ENCODE measurements at regions not wholly inside any gene's neighbourhood (a gene's known extent, or its start where the extent isn't known, plus 50 kb on each side); places are given as distances from the start of the nearest gene placed in this dataset.
"Not testable (repeated sequence)": the region's sequence is repeated elsewhere in the genome, so short reads cannot be mapped to it uniquely, and the experiment has no call there.

DNA sequence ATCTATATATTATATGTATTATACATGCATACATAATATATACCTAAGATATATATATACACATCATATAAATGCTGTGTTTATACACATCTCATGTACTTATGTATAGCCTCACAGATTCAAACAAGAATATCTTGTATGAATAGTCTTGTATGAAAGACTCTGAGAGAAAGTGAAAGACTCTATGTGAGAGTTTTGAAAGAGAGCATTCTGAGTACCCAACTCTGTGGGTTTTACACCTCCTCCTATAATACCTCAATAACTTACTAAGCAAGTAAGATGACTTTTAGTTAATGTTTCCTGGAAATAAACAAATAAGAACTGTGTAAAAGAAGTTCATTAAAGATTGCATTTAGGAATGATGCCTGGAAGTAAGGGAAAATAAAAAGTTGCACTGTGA lies 108.1 kb upstream of the GMNC start:
- no peak for FAIRE-seq
- no peak for TF ChIP-seq CTCF (IDR thresholded peaks at IDR 0.05; ENCODE audit: insufficient read depth, missing control alignments)
- DNase-seq (ENCODE audit: insufficient read length, low spot score): no peak

- DNase-seq (ENCODE audit: insufficient read length, low spot score): no peak
- no peak for TF ChIP-seq CTCF (IDR thresholded peaks at IDR 0.05; ENCODE audit: insufficient read depth, missing control alignments)
- FAIRE-seq: no peak
Observed at GRCh38 chr3:190968616-190969015, 106.1 kb upstream of the GMNC start.

- DNase-seq (ENCODE audit: insufficient read length, low spot score); FAIRE-seq: not testable (repeated sequence)
Observed at GRCh38 chr3:190964931-190965330, 102.4 kb upstream of the GMNC start.

DNA sequence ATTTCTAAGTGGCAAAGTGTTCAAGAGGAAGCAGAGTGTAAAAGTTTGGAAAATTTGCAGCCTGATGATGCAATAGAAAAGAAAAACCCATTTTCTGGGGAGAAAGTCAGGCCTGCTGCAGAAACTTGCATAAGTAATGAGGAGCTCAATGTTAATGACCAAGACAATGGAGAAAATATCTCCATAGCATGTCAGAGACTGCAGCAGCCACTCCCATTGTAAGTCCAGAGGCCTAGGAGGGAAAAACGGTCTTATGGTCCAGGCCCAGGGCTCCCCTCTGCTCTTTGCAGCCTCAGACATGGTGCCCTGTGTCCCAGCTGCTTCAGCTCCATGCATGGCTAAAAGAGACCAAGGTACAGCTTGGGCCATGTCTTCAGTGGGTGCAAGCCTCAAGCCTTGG lies 96.6 kb upstream of the GMNC start:
- no peak for TF ChIP-seq CTCF (IDR thresholded peaks at IDR 0.05; ENCODE audit: insufficient read depth, missing control alignments)
- FAIRE-seq (no peak), DNase-seq (ENCODE audit: insufficient read length, low spot score) (no peak)

DNA sequence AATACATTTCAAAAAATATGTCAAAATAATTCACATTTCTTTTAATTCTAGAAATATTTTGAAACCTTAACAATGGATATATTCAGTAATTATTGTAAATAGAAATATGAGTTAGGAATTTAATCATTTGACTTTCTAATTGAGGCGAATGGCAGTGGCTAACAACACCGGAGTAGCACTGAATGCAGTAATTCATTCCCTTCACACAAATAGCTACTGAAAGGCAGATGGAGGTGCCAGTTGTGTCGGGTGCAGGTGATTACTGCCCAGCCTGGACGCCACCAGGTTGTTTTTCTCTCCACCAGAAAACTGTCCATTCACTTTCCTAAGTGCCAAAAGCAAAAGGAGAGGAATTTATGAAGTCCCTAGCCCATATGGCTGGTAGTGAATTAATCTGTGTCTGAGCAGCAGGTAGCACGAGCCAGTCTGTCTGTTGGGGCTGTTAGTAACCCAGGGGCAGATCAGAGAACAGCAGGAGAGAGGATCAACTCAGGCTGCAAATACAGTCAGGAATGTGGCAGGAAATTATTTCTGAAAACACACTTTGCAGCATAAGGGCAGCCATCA lies 79.3 kb upstream of the GMNC start:
- FAIRE-seq (peak; percentile 97), DNase-seq (ENCODE audit: insufficient read length, low spot score) (no peak)
- TF ChIP-seq CTCF (IDR thresholded peaks at IDR 0.05; ENCODE audit: insufficient read depth, missing control alignments): no peak

DNA sequence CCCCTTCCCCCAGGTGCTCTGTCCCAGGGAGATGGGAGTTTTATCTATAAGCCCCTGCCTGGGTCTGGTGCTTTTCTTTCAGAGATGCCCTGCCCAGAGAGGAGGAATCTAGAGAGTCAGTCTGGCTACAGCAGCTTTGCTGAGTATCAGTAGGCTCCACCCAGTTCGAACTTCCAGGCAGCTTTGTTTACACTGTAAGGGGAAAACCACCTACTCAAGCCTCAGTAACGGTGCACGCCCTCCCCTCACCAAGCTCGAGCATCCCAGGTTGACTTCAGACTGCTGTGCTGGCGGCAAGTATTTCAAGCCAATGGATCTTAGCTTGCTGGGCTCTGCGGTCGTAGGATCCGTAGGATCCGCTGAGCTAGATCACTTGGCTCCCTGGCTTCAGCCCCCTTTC lies 72.1 kb upstream of the GMNC start:
- DNase-seq (ENCODE audit: insufficient read length, low spot score); FAIRE-seq: not testable (repeated sequence)

DNA sequence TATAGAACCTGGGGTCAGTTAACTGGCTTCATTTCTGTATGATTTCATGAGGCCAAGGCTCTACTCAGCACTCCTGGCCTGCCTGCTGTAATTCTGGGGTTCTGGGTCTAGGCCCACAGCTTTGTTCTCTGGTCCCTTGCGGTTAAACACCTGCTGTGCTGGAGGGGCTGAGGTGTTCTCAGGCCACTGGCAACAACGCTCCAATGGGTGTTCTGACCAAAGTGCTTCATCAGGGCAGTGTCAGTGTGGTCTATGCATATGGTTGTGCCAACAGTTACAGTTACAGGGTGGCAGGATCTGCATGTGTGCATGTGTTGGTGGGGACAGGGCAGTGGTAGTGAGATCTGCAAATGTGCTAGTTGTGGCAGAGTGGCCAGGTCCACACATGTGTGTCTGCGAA lies 64.1 kb upstream of the GMNC start:
- DNase-seq (ENCODE audit: insufficient read length, low spot score) (no peak), FAIRE-seq (no peak)
- no peak for TF ChIP-seq CTCF (IDR thresholded peaks at IDR 0.05; ENCODE audit: insufficient read depth, missing control alignments)

DNA sequence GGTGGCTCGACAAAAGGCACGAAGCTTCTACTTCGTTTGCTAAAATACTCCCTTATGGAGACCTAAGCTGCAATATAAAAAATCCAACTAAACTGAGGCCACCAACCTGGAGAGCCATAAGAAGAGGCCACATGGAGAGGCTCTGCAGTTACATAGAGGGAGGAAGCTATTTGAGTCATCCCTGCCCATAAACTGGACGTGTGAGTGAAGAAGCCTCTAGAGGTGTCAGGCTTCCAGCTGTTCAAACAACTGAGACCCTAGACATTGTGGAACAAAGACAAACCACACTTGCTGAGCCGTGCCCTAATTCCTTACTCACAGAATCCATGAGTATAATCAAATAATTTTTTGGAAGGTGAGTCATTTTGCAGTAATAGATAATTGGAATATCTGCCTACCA lies 50.2 kb upstream of the GMNC start:
- TF ChIP-seq CTCF (IDR thresholded peaks at IDR 0.05; ENCODE audit: insufficient read depth, missing control alignments): no peak
- FAIRE-seq (no peak), DNase-seq (ENCODE audit: insufficient read length, low spot score) (no peak)
